Urinary bladder (tissue), 3 donors: ENCODE measurements at regions not wholly inside any gene's neighbourhood (a gene's known extent, or its start where the extent isn't known, plus 50 kb on each side); places are given as distances from the start of the nearest gene placed in this dataset.

ENCODE experiments used
- DNase-seq: peaks from one replicate; pipeline ENCODE4 v3.0.0-alpha.2; 2015; ENCODE audit errors: extremely low spot score
- H3K27ac ChIP-seq: one replicate; pipeline ENCODE4 v1.5.1; 2013; ENCODE audit warnings: low read depth, mild to moderate bottlenecking, moderate library complexity
- H3K36me3 ChIP-seq: one replicate; pipeline ENCODE4 v1.6.1; 2013; ENCODE audit warnings: mild to moderate bottlenecking, moderate library complexity; ENCODE audit not compliant: insufficient read depth
- H3K4me1 ChIP-seq: one replicate; pipeline ENCODE4 v1.6.1; 2013; ENCODE audit warnings: mild to moderate bottlenecking, moderate library complexity; ENCODE audit not compliant: insufficient read depth
- H3K4me3 ChIP-seq: one replicate; pipeline ENCODE4 v1.5.1; 2013; ENCODE audit warnings: low read depth, low read length
- WGBS: extraction: QIAGEN DNeasy Blood & Tissue Kit; methylation state at CpG from one replicate; pipeline ENCODE4 v1.1.7; 2013; 5-methylcytosine and 5-hydroxymethylcytosine counted together
- donor health status: healthy with polysubstance abuse.
- donor health status: healthy.

DNA sequence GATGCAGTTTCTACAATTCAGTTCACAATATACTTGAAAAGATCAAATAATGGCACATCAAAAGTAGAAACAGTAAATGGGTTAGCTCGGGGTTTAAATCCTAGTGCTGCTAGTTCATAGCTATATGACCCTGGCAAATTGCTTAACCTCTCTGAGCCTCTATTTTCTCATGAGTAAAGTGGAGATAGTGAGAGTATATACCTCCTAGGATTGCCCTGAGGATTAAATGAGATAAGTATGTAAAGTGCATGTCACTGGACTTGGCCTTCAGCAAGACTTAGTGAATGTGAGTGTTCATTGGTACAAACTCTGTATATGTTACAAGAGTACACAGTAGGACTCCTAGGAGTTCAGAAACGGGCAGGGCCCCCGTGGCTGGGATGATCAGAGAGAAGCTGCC, 248.3 kb downstream of the DLEU7 start:
- H3K4me1 ChIP-seq: no peaks in the 10 kb centered on the region
- H3K4me3 ChIP-seq: no peak overlapping the region
- no peak for DNase-seq
- no peak overlapping the region for H3K27ac ChIP-seq
- WGBS: 86% methylated on average over 3 of the region's 3 CpGs
- H3K36me3 ChIP-seq: no peaks in the 10 kb centered on the region

DNA sequence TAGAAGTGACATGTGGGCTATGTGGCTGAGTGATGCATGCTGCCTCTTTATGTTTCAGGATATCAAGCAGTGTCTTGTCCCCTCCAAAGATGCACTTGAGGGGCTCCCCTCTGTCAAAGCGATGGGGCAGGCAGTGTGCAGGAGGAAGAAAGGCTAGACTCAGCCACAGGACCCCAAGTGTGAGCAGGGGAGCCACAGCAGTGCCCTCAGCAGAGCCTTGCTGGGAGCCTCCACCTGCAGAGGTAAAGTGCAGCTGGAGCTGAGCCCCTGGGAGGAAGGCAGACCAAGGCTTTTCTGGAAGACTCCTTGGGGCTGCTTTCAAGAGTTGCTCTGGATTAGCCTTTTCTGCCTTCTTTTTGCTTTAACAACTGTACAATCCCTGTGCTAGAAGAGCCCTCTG, 247.3 kb downstream of the DLEU7 start:
- Histone ChIP-seq H3K4me3 (no peak overlapping the region), H3K4me1 (no peaks in the 10 kb centered on the region), H3K27ac (no peak overlapping the region), H3K36me3 (no peaks in the 10 kb centered on the region)
- WGBS: 100% methylated on average over 1 of the region's 1 CpG
- no peak for DNase-seq

DNA sequence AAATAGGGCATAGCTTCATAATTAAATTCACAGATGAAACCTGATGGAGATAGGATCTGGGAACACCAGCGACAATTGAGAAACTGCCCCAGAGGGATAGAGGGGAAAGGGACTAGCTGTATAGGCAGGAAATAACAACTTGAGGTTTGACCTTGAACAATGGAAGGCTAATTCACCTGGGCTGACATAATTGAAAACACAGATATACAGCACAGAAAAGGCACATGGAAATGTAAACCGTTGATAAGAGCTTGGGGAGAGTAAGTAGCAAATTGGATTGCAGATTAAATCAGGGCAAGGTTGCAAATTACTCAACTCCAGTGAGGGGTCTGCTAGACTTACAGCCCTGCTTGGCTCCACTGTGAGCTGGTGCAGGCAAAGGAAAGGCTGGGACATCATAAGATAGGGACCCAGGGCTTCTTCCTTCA, 246.7 kb downstream of the DLEU7 start:
- no peaks in the 10 kb centered on the region for H3K36me3 ChIP-seq
- no peak for DNase-seq
- H3K27ac ChIP-seq: no peak overlapping the region
- 67% methylated on average over 2 of the region's 2 CpGs for WGBS
- no peaks in the 10 kb centered on the region for H3K4me1 ChIP-seq
- no peak overlapping the region for H3K4me3 ChIP-seq

DNA sequence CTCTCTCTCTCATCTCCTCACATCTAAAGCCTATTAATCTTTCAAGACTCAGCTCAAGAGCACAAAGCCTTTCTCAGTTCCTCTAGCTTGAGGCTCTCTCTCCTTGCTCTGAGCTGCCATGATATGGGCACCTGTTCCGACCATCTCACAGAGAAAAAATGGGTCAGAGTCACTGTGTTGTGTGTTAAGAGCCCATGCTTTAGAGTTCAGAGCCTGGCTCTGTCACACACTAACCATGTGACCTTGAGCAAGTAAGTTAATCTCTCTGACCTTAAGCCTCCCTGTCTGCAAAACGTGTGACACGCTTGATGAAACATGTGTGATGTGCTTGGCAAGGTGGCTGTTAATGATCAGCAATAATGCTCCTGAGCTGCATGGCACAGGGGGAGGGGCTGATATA, 245.2 kb downstream of the DLEU7 start:
- no peaks in the 10 kb centered on the region for H3K36me3 ChIP-seq
- DNase-seq: no peak
- H3K4me3 ChIP-seq: no peak overlapping the region
- 76% methylated on average over 3 of the region's 3 CpGs for WGBS
- no peak overlapping the region for H3K27ac ChIP-seq
- H3K4me1 ChIP-seq: no peaks in the 10 kb centered on the region

- Histone ChIP-seq H3K27ac (no peak overlapping the region), H3K36me3 (no peaks in the 10 kb centered on the region), H3K4me3 (no peak overlapping the region), H3K4me1 (no peaks in the 10 kb centered on the region)
- no peak for DNase-seq
- WGBS: 62% methylated on average over 5 of the region's 5 CpGs
These were observed 244.4 kb downstream of the DLEU7 start for GRCh38 chr13:50599046-50599445.

DNA sequence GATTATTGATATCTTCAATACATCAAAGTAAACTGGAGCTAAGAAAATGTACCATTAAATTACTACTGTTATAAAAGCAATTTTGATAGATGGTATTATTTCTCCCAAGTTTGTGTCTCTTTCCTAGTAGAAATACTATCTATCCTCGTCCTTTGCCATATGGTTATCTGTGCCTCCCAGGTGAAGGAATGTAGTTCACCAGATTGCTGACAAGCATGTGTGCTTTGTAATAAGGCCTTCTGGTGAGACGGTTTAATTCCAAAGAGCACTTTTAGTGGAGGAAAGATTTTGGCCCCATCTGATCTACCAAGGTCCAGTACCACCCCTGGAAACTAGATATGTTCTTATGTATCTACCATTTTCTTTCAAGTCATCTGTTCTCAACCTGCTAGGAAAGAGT, 243.6 kb downstream of the DLEU7 start:
- no peak for DNase-seq
- Histone ChIP-seq H3K4me3 (no peak overlapping the region), H3K36me3 (no peaks in the 10 kb centered on the region), H3K27ac (no peak overlapping the region), H3K4me1 (no peaks in the 10 kb centered on the region)
- WGBS: 72% methylated on average over 2 of the region's 2 CpGs

DNA sequence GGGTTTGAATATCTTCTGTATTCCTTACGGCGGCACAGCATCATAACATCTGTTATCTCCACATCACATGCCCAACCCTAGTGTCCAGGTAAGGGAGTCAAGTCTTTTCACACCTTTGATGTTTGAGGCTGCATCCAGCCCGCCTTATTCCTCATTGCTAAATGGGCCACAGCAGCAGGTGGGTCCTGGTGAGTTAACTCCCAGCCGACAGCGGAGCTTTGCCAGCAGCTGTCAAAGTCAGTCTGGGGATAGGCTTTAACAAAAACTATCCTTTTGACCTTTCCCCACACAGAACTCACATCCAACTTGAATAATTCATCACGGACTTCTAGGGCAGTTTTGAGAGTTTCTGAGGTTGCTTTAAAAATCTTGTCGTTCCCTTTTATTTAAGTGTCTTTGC, 235.1 kb downstream of the DLEU7 start:
- WGBS: 60% methylated on average over 7 of the region's 7 CpGs
- H3K4me1 ChIP-seq: no peaks in the 10 kb centered on the region
- H3K36me3 ChIP-seq: no peaks in the 10 kb centered on the region
- no peak for DNase-seq
- no peak overlapping the region for H3K4me3 ChIP-seq
- H3K27ac ChIP-seq: no peak overlapping the region

GRCh38 chr13:50609011-50609410, 234.5 kb downstream of the DLEU7 start:
- no peak for DNase-seq
- H3K27ac ChIP-seq: no peak overlapping the region
- H3K4me3 ChIP-seq: no peak overlapping the region
- no peaks in the 10 kb centered on the region for H3K4me1 ChIP-seq
- 72% methylated on average over 3 of the region's 3 CpGs for WGBS
- H3K36me3 ChIP-seq: no peaks in the 10 kb centered on the region

- Histone ChIP-seq H3K4me1 (no peaks in the 10 kb centered on the region), H3K27ac (no peak overlapping the region), H3K4me3 (no peak overlapping the region), H3K36me3 (no peaks in the 10 kb centered on the region)
- no peak for DNase-seq
- 93% methylated on average over 2 of the region's 2 CpGs for WGBS
These were observed 233.3 kb downstream of the DLEU7 start for GRCh38 chr13:50610238-50610637.

DNA sequence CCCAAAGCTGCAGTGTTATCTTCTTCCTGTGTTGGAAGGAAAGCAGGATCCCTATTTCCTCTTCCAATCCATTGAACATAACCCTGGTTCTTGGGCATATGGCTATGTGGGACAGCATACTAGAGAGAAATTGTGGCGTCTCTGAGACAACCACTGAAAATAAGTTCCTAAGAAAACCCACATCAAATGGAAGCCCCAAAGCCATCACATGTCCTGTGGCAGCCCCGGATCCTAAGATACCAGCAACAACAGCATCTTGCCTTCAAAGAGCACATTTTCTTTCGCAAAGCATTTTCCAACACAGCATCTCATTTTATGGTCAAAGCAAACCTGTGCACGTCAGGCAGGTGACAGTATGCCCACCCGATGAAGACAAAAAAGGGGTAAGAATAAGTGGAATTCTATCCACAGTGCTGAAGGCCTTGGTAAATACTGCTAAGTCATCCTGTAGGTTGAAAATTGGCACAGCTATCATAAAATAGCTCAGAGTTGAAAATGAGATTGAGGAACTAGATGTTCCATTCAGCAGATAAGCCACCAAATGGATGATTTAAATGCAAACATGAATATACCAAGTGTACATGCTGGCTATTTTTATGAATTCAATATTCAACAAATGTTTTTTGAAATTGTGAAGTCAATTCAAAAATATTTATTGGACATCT, 232.2 kb downstream of the DLEU7 start:
- no peaks in the 10 kb centered on the region for H3K36me3 ChIP-seq
- WGBS: 93% methylated on average over 5 of the region's 5 CpGs
- no peak for DNase-seq
- no peaks in the 10 kb centered on the region for H3K4me1 ChIP-seq
- H3K27ac ChIP-seq: no peak overlapping the region
- H3K4me3 ChIP-seq: no peak overlapping the region

- Histone ChIP-seq H3K4me1 (no peaks in the 10 kb centered on the region), H3K4me3 (no peak overlapping the region), H3K36me3 (no peaks in the 10 kb centered on the region), H3K27ac (no peak overlapping the region)
- no peak for DNase-seq
- WGBS: 74% methylated on average over 3 of the region's 3 CpGs
These were observed 230.8 kb downstream of the DLEU7 start for GRCh38 chr13:50612717-50613116.

DNA sequence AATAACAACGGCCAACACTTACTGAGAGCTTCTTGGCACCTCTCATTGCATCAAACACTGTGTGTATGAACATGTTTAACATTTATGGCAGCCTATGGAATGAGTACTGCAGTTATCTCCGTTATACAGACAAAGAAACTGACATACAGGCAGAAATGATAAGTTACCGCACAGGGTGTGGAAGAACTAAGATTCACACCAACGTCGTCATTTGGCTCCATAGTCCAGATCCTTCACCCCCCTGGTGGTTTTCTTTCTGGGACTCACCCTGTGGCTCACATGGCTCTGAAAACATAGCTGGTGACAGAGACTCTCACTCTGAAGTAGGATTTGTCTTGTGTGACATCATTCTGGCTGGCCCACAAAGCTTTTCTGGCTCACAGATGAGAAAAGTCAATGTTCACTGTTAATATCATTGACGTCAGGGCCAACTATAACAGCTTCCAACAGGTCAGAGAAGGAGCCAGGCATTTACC, 230.1 kb downstream of the DLEU7 start:
- H3K4me3 ChIP-seq: no peak overlapping the region
- no peaks in the 10 kb centered on the region for H3K36me3 ChIP-seq
- no peak overlapping the region for H3K27ac ChIP-seq
- DNase-seq: no peak
- no peaks in the 10 kb centered on the region for H3K4me1 ChIP-seq
- WGBS: 74% methylated on average over 6 of the region's 6 CpGs

GRCh38 chr13:50615234-50615633, 228.3 kb downstream of the DLEU7 start:
- Histone ChIP-seq H3K27ac (no peak overlapping the region), H3K4me1 (no peaks in the 10 kb centered on the region), H3K4me3 (no peak overlapping the region), H3K36me3 (no peaks in the 10 kb centered on the region)
- DNase-seq: no peak
- 88% methylated on average over 2 of the region's 2 CpGs for WGBS

DNA sequence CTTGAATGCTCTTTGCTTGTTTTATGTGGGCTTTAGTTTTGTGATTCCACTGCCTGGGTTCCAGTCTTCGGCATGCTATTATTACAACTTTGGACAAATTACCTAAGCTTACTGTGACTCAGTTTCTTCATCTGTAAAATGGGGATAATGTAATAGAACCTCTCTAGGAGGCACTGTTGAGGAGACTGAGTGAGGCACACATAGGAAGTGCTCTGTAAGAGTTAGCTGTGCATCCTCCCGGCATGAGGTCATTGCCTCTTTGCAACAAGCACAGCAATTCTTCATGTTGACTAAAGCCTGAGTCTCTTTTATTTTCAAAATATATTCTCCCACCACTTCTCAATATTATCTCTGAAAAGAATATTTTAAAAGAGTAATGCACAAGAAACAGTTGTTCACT, 227.4 kb downstream of the DLEU7 start:
- H3K4me1 ChIP-seq: no peaks in the 10 kb centered on the region
- WGBS: 95% methylated on average over 2 of the region's 2 CpGs
- no peaks in the 10 kb centered on the region for H3K36me3 ChIP-seq
- DNase-seq: no peak
- H3K27ac ChIP-seq: no peak overlapping the region
- H3K4me3 ChIP-seq: no peak overlapping the region
